ENCODE measurements at regions not wholly inside any gene's neighbourhood (a gene's known extent, or its start where the extent isn't known, plus 50 kb on each side); places are given as distances from the start of the nearest gene placed in this dataset.

GRCh38 chr2:13103778-13104493, 387.2 kb downstream of the TRIB2 start:
- no peak for DNase-seq (ENCODE audit: low spot score)

GRCh38 chr2:13104723-13105122, 388.0 kb downstream of the TRIB2 start:
- DNase-seq (ENCODE audit: low spot score): no peak

DNA sequence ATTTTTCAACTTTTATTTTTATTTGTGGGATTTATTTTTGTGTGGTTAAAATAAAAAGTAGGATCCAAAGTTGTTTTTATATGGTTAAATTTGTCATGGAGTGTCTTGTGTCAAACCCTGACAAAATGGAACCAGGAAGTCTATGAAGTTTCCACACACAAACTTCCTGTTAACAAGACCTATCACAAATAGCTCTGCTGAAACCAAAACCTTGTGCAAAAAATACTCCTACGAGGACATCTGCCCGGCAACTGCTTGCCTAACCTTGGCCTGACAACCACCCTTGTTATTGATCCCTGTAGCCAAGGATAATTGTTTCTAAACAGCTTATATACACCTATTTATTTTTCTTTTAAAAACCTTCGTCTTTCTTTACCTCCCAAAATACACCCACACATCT, 389.6 kb downstream of the TRIB2 start:
- DNase-seq (ENCODE audit: low spot score): no peak

GRCh38 chr2:13109516-13109915, 392.8 kb downstream of the TRIB2 start:
- DNase-seq (ENCODE audit: low spot score): no peak

DNA sequence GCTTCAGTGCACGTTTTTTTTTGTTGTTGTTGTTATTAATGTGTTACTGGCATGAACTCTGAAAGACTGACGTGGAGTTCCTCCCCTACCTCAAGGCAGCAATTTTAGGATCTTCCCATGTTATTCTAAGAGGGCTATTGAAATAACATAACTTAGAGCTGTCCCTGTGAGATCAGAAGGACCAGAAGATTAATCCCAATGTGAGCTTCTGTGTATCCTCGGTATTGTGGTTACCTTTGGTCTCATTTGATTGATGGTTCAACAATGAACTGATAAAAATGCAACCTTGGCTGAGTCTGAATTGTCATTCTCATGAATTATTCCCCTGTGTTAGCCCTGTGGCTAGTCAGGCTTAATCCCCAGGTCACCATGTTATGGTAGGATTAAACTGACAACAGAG, 394.1 kb downstream of the TRIB2 start:
- no peak for DNase-seq (ENCODE audit: low spot score)

- no peak for DNase-seq (ENCODE audit: low spot score)
Measured at GRCh38 chr2:13113002-13113401, 396.3 kb downstream of the TRIB2 start.

- DNase-seq (ENCODE audit: low spot score): peak; percentile 55
Measured at GRCh38 chr2:13114391-13114790, 397.7 kb downstream of the TRIB2 start.

- no peak for DNase-seq (ENCODE audit: low spot score)
Measured at GRCh38 chr2:13115643-13116042, 398.9 kb downstream of the TRIB2 start.

DNA sequence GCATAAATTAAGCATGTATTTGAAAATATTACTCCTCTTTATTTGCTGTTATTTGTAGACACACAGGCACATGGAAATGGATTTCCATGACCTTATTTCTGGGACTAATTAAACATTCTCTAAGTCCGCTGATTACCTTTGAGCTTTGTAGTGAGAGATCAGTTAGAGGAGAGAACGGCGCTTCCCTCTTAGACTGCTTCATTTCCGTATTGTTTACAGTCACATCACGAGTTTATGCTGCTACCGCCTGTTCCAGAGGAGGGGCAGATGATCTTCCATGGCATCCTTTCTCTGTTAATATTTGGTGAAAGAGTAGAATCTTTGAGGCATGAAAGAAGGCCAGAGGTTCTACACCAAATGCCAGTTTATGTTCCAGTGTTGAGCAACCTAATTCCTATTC, 404.4 kb downstream of the TRIB2 start:
- DNase-seq (ENCODE audit: low spot score): no peak

DNA sequence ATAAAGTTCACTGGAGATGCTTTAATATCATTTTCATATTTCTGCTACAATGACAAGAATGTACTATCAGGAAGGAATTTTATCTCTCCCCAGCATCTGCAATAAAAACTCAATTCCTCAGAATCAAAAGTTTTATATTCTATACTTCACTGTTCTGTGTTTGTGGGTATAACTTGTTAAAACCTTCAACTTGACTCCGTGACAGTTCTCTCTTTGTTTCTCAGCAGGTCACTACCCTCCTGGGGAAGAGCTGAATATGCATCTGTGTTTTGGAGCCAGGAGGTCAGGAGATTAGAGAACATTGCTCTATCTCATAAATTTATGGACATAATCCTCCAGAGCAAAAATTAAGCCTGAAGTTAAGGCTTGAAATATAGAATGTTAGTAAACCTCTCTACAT, 411.4 kb downstream of the TRIB2 start:
- no peak for DNase-seq (ENCODE audit: low spot score)

GRCh38 chr2:13135369-13135768, 418.6 kb downstream of the TRIB2 start:
- DNase-seq (ENCODE audit: low spot score): no peak

- no peak for DNase-seq (ENCODE audit: low spot score)
Measured at GRCh38 chr2:13135856-13136255, 419.1 kb downstream of the TRIB2 start.

GRCh38 chr2:13137679-13138078, 420.9 kb downstream of the TRIB2 start:
- no peak for DNase-seq (ENCODE audit: low spot score)

GRCh38 chr2:13141315-13141714, 424.6 kb downstream of the TRIB2 start:
- DNase-seq (ENCODE audit: low spot score): no peak

DNA sequence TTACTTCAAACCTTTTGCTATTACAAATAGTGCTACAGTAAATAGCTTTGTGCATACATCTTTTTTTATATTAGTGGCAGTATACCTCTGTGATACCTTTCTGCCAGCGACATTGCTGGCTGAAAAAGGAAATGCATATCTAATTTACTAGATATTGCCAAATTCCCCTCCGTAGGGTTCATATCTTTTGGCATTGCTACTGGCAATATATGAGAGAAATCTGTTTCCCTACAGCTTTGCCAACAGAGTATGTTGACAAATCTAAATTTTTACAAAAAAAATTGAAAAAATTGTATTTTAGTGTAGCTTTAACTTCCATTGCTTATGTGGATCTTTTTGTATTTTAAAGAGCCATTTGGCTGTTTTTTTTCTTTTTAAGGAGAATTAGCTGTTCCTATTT, 426.7 kb downstream of the TRIB2 start:
- no peak for DNase-seq (ENCODE audit: low spot score)

DNA sequence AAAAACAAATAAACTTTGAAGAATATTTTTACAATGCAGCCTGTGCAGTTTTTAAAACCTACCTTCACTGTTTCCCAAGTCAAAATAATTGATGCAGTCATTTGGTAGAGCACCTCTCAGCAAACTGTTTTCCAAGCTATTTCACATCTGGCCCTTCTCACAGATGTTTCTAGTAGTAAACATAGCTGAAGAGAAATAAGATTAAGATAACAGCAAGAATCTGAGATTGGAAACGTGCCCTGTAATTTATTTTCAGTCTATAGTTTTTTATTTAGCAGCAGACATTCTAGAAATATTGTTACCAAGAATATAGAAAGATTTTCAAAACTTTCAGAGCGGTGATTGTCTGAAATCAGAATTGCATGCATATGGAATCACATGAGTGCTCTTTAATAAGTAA, 440.2 kb downstream of the TRIB2 start:
- DNase-seq (ENCODE audit: low spot score): no peak

DNA sequence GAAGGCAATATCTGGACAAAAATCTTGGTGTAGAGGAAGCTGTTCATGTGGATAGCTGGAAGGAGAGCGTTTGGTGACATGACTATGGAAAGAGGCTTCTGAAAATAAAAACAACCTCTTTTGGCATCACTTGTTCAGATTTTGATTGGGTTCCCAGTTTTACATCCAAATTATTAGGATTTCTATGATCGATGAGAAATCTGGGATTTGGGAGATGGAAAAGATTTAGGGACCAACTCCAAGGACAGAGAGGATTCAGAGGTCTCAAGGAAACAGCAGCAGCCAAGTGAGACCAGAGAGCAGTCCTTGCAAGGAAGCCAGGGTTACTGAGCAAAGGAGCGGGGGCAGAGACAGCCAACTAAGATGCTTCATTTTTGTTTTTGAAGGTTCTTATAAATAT, 441.7 kb downstream of the TRIB2 start:
- DNase-seq (ENCODE audit: low spot score): no peak

DNA sequence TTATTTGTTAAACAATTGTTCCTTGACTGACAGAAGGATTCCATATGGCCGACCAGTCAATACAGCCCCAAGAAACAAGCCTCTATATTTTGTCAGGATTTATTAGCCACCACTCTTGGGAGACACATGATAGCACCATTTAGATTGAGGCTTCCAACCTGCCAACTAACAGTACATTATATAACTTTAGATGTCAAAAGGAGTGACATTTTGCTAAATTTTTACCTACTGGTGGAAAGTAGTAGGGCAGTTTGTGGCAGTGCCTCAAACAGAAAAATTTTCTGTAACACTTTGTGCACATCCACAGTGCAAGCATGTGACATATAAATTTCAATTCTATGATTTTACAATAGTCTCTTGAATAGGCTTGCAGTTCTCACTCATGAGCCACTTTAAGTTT, 464.0 kb downstream of the TRIB2 start:
- no peak for DNase-seq (ENCODE audit: low spot score)

DNA sequence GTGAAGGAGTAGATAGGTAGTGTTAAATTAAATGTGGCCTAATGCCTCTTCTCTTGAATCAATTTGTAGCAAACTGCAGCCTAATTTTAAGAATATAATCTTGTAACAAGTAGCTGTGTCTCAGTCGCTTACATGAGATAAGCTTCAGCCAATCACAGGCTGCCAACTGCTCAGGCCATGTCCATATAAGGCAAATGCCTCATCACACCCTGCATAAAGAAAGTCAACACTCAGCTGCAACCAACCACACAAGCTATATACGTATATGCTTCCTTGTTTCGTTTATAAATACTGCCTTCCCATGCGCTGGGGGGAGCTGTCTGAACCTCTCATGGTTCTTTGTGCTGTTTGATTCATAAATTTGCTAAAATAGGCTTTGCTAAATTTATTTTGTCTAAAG, 476.3 kb downstream of the TRIB2 start:
- no peak for DNase-seq (ENCODE audit: low spot score)

DNA sequence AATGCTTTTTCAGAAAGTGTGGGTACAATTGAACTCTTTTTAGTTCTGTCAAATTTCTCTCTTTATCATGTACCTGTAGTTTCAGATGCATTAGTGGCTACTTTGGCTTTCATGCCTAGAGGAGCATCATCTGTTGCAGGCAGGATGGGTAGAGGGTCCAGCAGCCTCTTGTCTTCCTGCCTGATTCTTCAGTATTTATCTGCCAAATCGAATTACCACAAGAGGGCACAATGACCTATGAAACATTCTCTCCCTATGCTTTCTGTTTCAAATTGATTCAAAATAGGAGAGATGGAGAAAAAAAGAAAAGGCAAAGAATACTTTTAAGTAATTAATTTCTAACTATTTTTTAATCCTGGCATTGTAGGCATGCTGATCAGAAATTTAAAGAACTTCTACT, 477.2 kb downstream of the TRIB2 start:
- DNase-seq (ENCODE audit: low spot score): peak; percentile 45

- no peak for DNase-seq (ENCODE audit: low spot score)
Measured at GRCh38 chr2:13195270-13195669, 478.5 kb downstream of the TRIB2 start.

DNA sequence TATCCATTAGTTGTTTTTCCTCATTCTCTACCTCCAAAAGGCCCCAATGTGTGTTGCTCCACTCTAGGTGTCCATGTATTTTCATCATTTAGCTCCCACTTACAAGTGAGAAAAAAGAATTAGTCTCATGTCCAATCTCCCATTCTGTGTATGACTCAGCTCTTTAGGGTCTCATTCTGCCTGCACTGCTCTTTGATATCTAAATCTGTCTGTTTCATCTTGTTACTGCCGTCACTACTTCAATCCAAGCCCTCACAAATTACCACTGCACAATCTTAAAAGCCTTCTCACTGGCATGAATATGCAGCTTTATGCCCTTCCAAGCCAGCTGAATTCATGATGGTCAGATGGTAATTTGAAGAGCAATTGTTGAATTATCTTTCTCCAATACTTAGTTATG, 480.5 kb downstream of the TRIB2 start:
- DNase-seq (ENCODE audit: low spot score): no peak

GRCh38 chr2:13201924-13202323, 485.2 kb downstream of the TRIB2 start:
- peak; percentile 40 for DNase-seq (ENCODE audit: low spot score)

GRCh38 chr2:13212115-13212514, 495.4 kb downstream of the TRIB2 start:
- DNase-seq (ENCODE audit: low spot score): no peak

- DNase-seq (ENCODE audit: low spot score): no peak
Measured at GRCh38 chr2:13218205-13218604, 501.5 kb downstream of the TRIB2 start.

Data from D341Med (cell line).